Activated CD8-positive, alpha-beta memory T cell treated with anti-CD3 and anti-CD28 coated beads, Interleukin-2, amount 50 U/mL, for 48 hours (primary cell): ENCODE measurements at regions not wholly inside any gene's neighbourhood (a gene's known extent, or its start where the extent isn't known, plus 50 kb on each side); places are given as distances from the start of the nearest gene placed in this dataset.
"Not testable (repeated sequence)": the region's sequence is repeated elsewhere in the genome, so short reads cannot be mapped to it uniquely, and the experiment has no call there.

Source experiments
- DNase-seq: peaks from one replicate; pipeline ENCODE4 v3.0.0-alpha.2; 2020

DNA sequence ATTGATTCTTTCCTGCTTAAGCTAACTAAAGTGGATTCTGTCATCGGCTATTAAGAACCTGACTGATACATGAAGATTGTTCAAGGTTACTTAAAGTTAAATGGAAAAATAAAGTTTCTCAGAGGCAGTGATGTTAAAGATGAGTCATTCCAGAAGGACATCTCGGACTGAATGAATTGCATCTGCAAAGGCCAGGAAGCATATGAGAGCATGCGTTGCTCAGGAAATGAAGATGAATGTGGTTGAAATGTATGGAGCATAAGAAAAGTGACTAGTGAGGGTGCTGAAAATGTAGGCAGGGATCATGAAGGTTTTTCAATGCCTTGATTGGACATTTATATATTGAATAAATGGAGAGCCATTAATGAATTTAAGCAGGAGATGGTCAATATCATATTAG, 133.9 kb upstream of the GHITM start:
- DNase-seq, result no peak

DNA sequence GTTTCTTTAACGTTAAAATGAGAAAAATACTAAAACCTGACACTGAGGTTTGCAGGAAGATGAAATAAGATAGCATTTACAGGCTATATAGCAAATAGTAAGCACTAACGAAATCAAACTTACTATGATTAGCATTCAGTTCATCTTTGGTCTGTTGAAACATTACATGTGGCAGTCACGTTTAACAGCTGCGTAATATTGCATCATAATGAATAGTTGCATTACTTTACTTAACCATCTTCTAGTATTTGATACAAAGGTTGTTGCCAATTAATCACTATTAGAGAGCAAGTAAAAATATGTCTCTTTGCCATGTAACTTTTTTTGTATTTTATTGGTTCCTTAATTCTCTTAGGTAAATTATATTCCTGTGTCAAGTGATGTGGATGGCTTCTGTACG, 131.8 kb upstream of the GHITM start:
- no peak for DNase-seq

- peak; percentile 80 for DNase-seq
Observed at GRCh38 chr10:84008878-84009277, 130.4 kb upstream of the GHITM start.

- DNase-seq, result no peak
Observed at GRCh38 chr10:84012431-84012830, 126.9 kb upstream of the GHITM start.

DNA sequence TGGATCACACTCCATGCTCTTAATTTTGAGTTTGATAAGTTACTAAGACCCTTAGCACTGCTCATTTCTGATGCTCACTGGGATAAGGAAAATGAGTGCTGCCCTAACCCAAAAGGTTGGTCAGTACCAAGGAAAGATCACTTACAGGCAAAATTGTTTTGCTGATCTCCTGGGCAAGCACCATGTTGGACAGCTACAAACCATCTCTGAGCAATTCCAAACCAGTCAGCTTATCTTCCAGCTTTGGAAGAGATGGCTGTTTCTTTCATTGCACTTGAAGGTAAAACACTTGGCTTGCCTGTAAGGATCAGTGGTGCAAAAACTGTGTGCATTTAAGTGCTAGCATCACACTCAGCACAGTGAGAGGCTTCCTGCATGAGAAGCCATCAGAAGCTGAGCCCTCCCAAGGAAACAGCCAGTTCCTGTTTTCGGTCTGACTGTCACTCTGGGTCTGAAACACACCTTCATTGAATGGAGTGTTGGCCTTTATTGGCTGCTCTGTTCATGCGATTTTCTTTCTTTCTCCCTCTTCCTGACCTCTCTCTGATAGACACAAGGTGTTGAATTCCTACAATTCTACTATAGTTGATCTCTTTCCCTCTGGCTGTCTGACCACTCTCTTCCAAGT, 126.4 kb upstream of the GHITM start:
- DNase-seq, result no peak

DNA sequence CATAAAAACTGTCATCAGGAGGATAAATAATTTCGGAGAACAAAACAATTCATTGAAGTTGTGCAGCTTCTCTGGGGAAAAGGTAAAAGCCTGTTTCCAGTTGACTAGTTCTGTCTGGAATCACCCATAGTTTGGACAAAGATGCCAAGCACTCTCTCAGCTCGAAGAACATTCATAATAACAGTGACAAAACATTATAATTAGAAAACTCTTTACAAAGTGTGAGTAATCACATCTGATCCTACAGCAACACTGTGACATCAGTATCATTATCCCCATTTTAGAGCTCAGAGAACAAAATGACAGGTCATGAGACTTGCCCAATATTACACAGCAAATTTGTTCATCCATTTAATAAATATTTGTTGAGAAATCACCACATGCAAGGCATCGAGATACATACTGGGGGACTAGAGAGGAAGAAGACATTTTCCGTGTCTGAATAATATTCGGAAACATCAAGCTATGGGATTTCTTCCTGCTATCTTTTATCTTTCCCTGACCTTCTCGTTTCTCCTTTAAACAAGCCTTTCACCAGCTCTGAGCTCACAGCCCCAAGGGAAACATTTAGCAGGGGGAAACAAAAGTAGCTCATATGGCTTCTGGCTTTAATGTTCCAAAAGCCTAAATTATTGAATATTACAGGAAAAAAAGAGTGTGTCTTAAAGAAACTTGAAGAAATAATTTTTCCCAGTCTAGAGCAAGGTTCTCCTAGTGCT, 123.3 kb upstream of the GHITM start:
- DNase-seq, result no peak

GRCh38 chr10:84018826-84019225, 120.5 kb upstream of the GHITM start:
- no peak for DNase-seq

GRCh38 chr10:84019854-84020458, 119.4 kb upstream of the GHITM start:
- DNase-seq, result not testable (repeated sequence)

GRCh38 chr10:84026821-84027257, 112.5 kb upstream of the GHITM start:
- no peak for DNase-seq

DNA sequence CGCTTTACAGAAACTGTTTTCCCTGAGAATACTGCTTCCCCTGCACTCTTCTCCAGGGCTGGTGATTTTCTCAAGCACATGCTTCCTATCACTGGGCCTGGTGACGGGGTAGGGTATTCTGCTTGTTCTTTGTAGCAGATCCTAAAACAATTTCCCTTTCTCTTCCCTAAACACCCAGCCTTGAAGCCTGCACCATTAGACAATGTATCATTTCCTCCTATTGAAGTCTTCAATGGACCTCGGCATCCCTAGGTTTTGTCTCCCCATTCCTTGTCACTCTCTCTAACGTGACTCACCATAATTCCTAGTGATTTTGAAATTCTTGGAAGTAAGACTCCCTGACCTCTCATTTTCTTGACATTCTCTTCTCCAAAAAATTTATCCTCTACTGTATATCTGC, 109.5 kb upstream of the GHITM start:
- DNase-seq, result no peak

GRCh38 chr10:84038035-84038434, 101.3 kb upstream of the GHITM start:
- no peak for DNase-seq

- no peak for DNase-seq
Observed at GRCh38 chr10:84039957-84040356, 99.4 kb upstream of the GHITM start.

DNA sequence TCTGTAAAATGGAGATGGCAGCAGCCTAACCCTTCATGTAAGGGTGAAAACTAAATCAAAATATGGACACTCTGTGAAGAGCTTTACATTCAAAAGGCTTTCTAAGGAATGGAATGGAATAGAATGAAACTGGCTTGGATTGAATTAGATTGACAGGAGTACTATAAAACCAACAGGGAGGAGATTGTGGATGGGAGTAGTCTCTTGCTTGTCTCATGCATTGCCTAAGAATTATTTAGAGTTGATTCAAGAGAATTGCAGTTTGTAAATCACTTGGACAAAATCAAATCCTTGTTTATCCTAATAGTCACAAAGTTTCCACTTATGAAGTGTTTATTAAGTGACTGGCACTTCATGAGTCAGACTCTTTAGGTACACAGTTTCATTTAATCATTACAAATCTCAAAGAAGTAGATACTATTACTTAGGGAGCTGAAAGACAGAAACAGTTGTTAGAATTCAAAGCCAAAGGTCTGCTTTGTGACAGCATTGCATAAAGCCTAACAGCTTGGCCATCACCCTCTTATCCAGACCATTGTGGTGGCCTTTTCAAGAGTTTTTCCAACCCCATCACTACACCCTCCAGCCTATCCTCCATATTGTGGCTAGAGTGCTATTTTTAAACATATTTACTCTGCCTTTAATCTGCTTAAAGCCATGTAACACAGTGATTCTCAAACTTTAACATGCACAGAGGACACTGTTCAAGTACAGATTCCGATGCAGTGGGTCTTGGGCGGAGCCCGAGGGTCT, 91.9 kb upstream of the GHITM start:
- DNase-seq, result no peak

DNA sequence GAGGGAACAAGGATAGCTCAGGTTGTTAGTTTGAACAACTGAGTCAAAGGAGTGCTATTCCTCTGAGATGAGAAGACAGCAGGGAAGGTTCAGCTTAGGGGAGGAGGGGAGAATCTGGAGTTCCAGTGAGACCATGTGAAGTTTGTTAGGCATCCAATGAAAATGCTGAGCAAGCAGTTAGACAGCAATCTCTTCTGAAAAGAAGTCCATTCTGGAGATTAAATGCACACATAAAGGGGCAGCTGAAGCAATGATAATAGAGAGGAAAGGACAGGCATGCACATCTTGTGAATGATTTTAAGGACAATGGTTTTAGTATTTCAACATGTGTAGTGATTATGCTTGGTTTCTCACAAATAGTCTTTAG, 89.7 kb upstream of the GHITM start:
- DNase-seq, result no peak

DNA sequence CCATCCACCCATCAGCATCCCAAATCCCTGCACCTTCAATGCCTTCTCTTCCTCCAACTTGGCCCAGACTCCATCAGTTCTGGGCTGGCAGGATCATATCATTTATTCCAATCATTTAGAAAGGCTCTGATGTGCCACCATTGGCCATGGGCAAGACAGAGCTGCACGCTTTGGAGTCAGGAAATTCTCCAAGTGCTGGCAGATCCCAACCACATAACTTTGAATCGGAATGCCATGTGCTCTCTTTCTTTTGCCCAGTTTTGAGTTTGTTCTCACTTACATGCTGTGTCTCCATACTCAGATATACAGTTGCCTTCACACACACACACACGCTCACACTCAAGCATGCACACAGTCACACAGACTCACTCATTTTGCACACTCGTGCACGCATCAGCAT, 85.7 kb upstream of the GHITM start:
- DNase-seq, result no peak

- no peak for DNase-seq
Observed at GRCh38 chr10:84054743-84055142, 84.6 kb upstream of the GHITM start.

DNA sequence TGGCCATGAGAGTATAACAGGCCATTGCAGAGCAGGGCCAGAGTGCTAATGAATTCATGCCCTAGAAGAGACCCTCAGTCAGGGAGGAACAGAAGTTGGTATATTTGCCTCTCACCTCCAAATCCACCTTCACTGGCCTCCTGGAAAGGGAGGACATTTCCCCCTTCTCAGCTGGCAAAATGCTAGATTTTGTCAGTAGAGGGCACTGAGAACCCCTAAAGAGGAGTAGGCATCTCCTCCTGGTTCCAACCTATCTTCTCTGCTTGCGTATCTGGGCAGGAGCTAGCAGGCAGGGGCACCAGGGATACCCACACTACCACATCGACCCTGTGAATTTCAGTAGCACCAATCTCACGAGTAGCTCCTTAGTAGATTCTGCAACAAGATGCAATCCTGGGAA, 79.8 kb upstream of the GHITM start:
- no peak for DNase-seq

- DNase-seq, result no peak
Observed at GRCh38 chr10:84063440-84063839, 75.9 kb upstream of the GHITM start.

DNA sequence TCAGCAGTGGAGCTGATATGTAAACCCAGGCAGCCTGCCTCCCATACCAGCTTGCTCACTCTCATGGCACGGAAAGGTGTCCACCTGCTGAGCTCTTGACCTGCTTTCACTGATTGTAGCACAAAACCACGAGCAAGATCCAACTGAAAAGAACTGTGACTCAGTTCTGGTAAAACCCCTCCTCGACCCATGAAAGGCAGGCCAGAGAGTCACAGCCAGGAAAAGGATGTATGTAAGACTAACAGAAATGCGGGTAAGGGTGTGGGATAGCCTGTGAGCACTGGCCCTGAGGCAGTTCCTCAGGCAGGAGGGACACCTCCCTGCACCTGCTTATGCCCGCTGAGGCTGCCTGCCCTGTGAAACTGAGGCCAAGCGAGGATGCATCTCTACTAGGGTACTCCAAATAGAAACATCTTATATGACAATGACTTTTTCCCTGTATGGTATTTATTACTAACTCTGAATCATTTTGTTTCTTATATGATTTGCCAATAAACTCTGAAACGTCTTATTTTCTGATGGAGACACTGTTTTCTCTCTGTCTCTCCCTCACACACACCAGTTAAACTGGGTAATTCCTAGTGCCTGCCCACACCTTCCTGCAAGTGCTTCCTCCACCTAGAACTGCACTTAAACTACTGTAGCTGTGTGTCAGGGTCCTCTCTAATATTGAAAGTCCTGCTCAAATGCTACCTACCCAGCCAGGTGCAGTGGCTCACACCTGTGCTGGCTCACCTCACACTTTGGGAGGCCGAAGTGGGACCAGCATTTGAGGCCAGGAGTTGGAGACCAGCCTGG, 73.3 kb upstream of the GHITM start:
- DNase-seq, result no peak

GRCh38 chr10:84074521-84074920, 64.8 kb upstream of the GHITM start:
- DNase-seq, result no peak

GRCh38 chr10:84075226-84076046, 63.9 kb upstream of the GHITM start:
- DNase-seq, result no peak

- DNase-seq, result no peak
Observed at GRCh38 chr10:84076047-84076388, 63.3 kb upstream of the GHITM start.
